ENCODE measurements at regions not wholly inside any gene's neighbourhood (a gene's known extent, or its start where the extent isn't known, plus 50 kb on each side); places are given as distances from the start of the nearest gene placed in this dataset.
"Not testable (repeated sequence)": the region's sequence is repeated elsewhere in the genome, so short reads cannot be mapped to it uniquely, and the experiment has no call there.

GRCh38 chr2:49693961-49694360 lies 539.6 kb upstream of the FSHR start:
- no peak for TF ChIP-seq CTCF (IDR thresholded peaks at IDR 0.05; ENCODE audit: insufficient read depth, low read depth, low read length, missing control alignments)
- no peak overlapping the region for H3K4me3 ChIP-seq (ENCODE audit: low read length)
- no peak for DNase-seq (ENCODE audit: low read depth)

GRCh38 chr2:49692022-49692421 lies 537.7 kb upstream of the FSHR start:
- DNase-seq (ENCODE audit: low read depth); H3K4me3 ChIP-seq (ENCODE audit: low read length): not testable (repeated sequence)

GRCh38 chr2:49687918-49688317 lies 533.6 kb upstream of the FSHR start:
- TF ChIP-seq CTCF (IDR thresholded peaks at IDR 0.05; ENCODE audit: insufficient read depth, low read depth, low read length, missing control alignments), result peak; percentile 35
- H3K4me3 ChIP-seq (ENCODE audit: low read length), result no peak overlapping the region
- peak; percentile 4 for DNase-seq (ENCODE audit: low read depth)

GRCh38 chr2:49686897-49687442 lies 532.7 kb upstream of the FSHR start:
- no peak for TF ChIP-seq CTCF (IDR thresholded peaks at IDR 0.05; ENCODE audit: insufficient read depth, low read depth, low read length, missing control alignments)
- DNase-seq (ENCODE audit: low read depth), result no peak
- no peak overlapping the region for H3K4me3 ChIP-seq (ENCODE audit: low read length)

GRCh38 chr2:49686291-49686690 lies 532.0 kb upstream of the FSHR start:
- no peak for TF ChIP-seq CTCF (IDR thresholded peaks at IDR 0.05; ENCODE audit: insufficient read depth, low read depth, low read length, missing control alignments)
- no peak for DNase-seq (ENCODE audit: low read depth)
- no peak overlapping the region for H3K4me3 ChIP-seq (ENCODE audit: low read length)

- H3K4me3 ChIP-seq (ENCODE audit: low read length), result no peak overlapping the region
- no peak for TF ChIP-seq CTCF (IDR thresholded peaks at IDR 0.05; ENCODE audit: insufficient read depth, low read depth, low read length, missing control alignments)
- no peak for DNase-seq (ENCODE audit: low read depth)
Measured at GRCh38 chr2:49677227-49677626, 522.9 kb upstream of the FSHR start.

GRCh38 chr2:49664827-49665226 lies 510.5 kb upstream of the FSHR start:
- no peak overlapping the region for H3K4me3 ChIP-seq (ENCODE audit: low read length)
- DNase-seq (ENCODE audit: low read depth), result no peak
- TF ChIP-seq CTCF (IDR thresholded peaks at IDR 0.05; ENCODE audit: insufficient read depth, low read depth, low read length, missing control alignments), result no peak
